ENCODE measurements at regions not wholly inside any gene's neighbourhood (a gene's known extent, or its start where the extent isn't known, plus 50 kb on each side); places are given as distances from the start of the nearest gene placed in this dataset.

GRCh38 chr18:40235323-40235722, 1719.7 kb upstream of the PIK3C3 start:
- WGBS, result 98% methylated on average over 2 of the region's 2 CpGs
- no peak overlapping the region for H3K18ac ChIP-seq (ENCODE audit: low read depth in 1 of 2, low read length in 2 of 2)
- no peak overlapping the region for H4K91ac ChIP-seq (ENCODE audit: low read length)
- H3K23ac ChIP-seq (ENCODE audit: low read length in 2 of 2), result no peak overlapping the region
- H3K36me3 ChIP-seq (ENCODE audit: control insufficient read depth in 1 of 2, insufficient read depth in 2 of 2, low read depth in 1 of 2, low read length in 2 of 2), result no peaks in the 10 kb centered on the region
- no peak overlapping the region for H2BK5ac ChIP-seq (ENCODE audit: low read depth, low read length, poor library complexity, severe bottlenecking)
- H2BK12ac ChIP-seq (ENCODE audit: low read length in 2 of 2), result no peak overlapping the region
- no peak overlapping the region for H4K8ac ChIP-seq (ENCODE audit: low read length)
- no peak overlapping the region for H3K14ac ChIP-seq (ENCODE audit: low read length in 2 of 2)
- no peak overlapping the region for H2AK5ac ChIP-seq (ENCODE audit: low read length, severe bottlenecking)
- no peaks in the 10 kb centered on the region for H3K9me3 ChIP-seq (ENCODE audit: control insufficient read depth, low read length)
- H3K9ac ChIP-seq (ENCODE audit: low read length), result no peak overlapping the region
- H3K27ac ChIP-seq (ENCODE audit: low read length, poor library complexity, severe bottlenecking), result no peak overlapping the region
- H3K4ac ChIP-seq (ENCODE audit: low read depth in 1 of 2, low read length in 2 of 2), result no peak overlapping the region
- H3K4me1 ChIP-seq (ENCODE audit: control insufficient read depth, insufficient read depth, low read depth, low read length), result no peaks in the 10 kb centered on the region
- no peak overlapping the region for H3K4me3 ChIP-seq (ENCODE audit: insufficient read depth in 1 of 2, low read depth in 1 of 2, low read length in 2 of 2)
- no peak overlapping the region for H2AFZ ChIP-seq (ENCODE audit: low read depth, low read length)
- H2BK15ac ChIP-seq (ENCODE audit: low read depth, poor library complexity, severe bottlenecking), result no peak overlapping the region
- H3K79me1 ChIP-seq (replicated peaks; ENCODE audit: low read length, poor library complexity, severe bottlenecking), result no peaks in the 10 kb centered on the region
- no peak overlapping the region for H3K4me2 ChIP-seq (ENCODE audit: low read length, poor library complexity, severe bottlenecking)
- DNase-seq, result no peak
- no peaks in the 10 kb centered on the region for H3K27me3 ChIP-seq (ENCODE audit: control insufficient read depth in 1 of 2, insufficient read depth in 1 of 2, low read length in 2 of 2)
- no peak overlapping the region for H2BK120ac ChIP-seq (ENCODE audit: low read depth, low read length)

- no peak overlapping the region for H3K18ac ChIP-seq (ENCODE audit: low read depth in 1 of 2, low read length in 2 of 2)
- H3K27ac ChIP-seq (ENCODE audit: low read length, poor library complexity, severe bottlenecking), result no peak overlapping the region
- no peak overlapping the region for H3K4me2 ChIP-seq (ENCODE audit: low read length, poor library complexity, severe bottlenecking)
- DNase-seq, result no peak
- H3K36me3 ChIP-seq (ENCODE audit: control insufficient read depth in 1 of 2, insufficient read depth in 2 of 2, low read depth in 1 of 2, low read length in 2 of 2), result no peaks in the 10 kb centered on the region
- no peak overlapping the region for H4K8ac ChIP-seq (ENCODE audit: low read length)
- no peaks in the 10 kb centered on the region for H3K9me3 ChIP-seq (ENCODE audit: control insufficient read depth, low read length)
- no peak overlapping the region for H4K91ac ChIP-seq (ENCODE audit: low read length)
- H2AK5ac ChIP-seq (ENCODE audit: low read length, severe bottlenecking), result no peak overlapping the region
- H3K23ac ChIP-seq (ENCODE audit: low read length in 2 of 2), result no peak overlapping the region
- no peak overlapping the region for H3K9ac ChIP-seq (ENCODE audit: low read length)
- H3K4me3 ChIP-seq (ENCODE audit: insufficient read depth in 1 of 2, low read depth in 1 of 2, low read length in 2 of 2), result no peak overlapping the region
- no peak overlapping the region for H3K4ac ChIP-seq (ENCODE audit: low read depth in 1 of 2, low read length in 2 of 2)
- H3K4me1 ChIP-seq (ENCODE audit: control insufficient read depth, insufficient read depth, low read depth, low read length), result no peaks in the 10 kb centered on the region
- H3K14ac ChIP-seq (ENCODE audit: low read length in 2 of 2), result no peak overlapping the region
- no peak overlapping the region for H2BK12ac ChIP-seq (ENCODE audit: low read length in 2 of 2)
- H3K27me3 ChIP-seq (ENCODE audit: control insufficient read depth in 1 of 2, insufficient read depth in 1 of 2, low read length in 2 of 2), result no peaks in the 10 kb centered on the region
- H2BK15ac ChIP-seq (ENCODE audit: low read depth, poor library complexity, severe bottlenecking), result no peak overlapping the region
- no peaks in the 10 kb centered on the region for H3K79me1 ChIP-seq (replicated peaks; ENCODE audit: low read length, poor library complexity, severe bottlenecking)
- no peak overlapping the region for H2AFZ ChIP-seq (ENCODE audit: low read depth, low read length)
- H2BK120ac ChIP-seq (ENCODE audit: low read depth, low read length), result no peak overlapping the region
- no peak overlapping the region for H2BK5ac ChIP-seq (ENCODE audit: low read depth, low read length, poor library complexity, severe bottlenecking)
Observed at GRCh38 chr18:40233931-40234616, 1721.0 kb upstream of the PIK3C3 start.

GRCh38 chr18:40222776-40223175, 1732.3 kb upstream of the PIK3C3 start:
- no peak overlapping the region for H3K4me2 ChIP-seq (ENCODE audit: low read length, poor library complexity, severe bottlenecking)
- H2BK120ac ChIP-seq (ENCODE audit: low read depth, low read length), result no peak overlapping the region
- H3K4me1 ChIP-seq (ENCODE audit: control insufficient read depth, insufficient read depth, low read depth, low read length), result no peaks in the 10 kb centered on the region
- WGBS, result 68% methylated on average over 1 of the region's 1 CpG
- H2BK5ac ChIP-seq (ENCODE audit: low read depth, low read length, poor library complexity, severe bottlenecking), result no peak overlapping the region
- H2AK5ac ChIP-seq (ENCODE audit: low read length, severe bottlenecking), result no peak overlapping the region
- H3K27ac ChIP-seq (ENCODE audit: low read length, poor library complexity, severe bottlenecking), result no peak overlapping the region
- no peak overlapping the region for H3K23ac ChIP-seq (ENCODE audit: low read length in 2 of 2)
- no peak overlapping the region for H4K8ac ChIP-seq (ENCODE audit: low read length)
- H2BK15ac ChIP-seq (ENCODE audit: low read depth, poor library complexity, severe bottlenecking), result no peak overlapping the region
- no peaks in the 10 kb centered on the region for H3K36me3 ChIP-seq (ENCODE audit: control insufficient read depth in 1 of 2, insufficient read depth in 2 of 2, low read depth in 1 of 2, low read length in 2 of 2)
- no peak overlapping the region for H2BK12ac ChIP-seq (ENCODE audit: low read length in 2 of 2)
- H3K9ac ChIP-seq (ENCODE audit: low read length), result no peak overlapping the region
- no peak overlapping the region for H3K4me3 ChIP-seq (ENCODE audit: insufficient read depth in 1 of 2, low read depth in 1 of 2, low read length in 2 of 2)
- no peak overlapping the region for H3K4ac ChIP-seq (ENCODE audit: low read depth in 1 of 2, low read length in 2 of 2)
- no peak overlapping the region for H3K14ac ChIP-seq (ENCODE audit: low read length in 2 of 2)
- no peaks in the 10 kb centered on the region for H3K9me3 ChIP-seq (ENCODE audit: control insufficient read depth, low read length)
- H4K91ac ChIP-seq (ENCODE audit: low read length), result no peak overlapping the region
- H2AFZ ChIP-seq (ENCODE audit: low read depth, low read length), result no peak overlapping the region
- no peaks in the 10 kb centered on the region for H3K27me3 ChIP-seq (ENCODE audit: control insufficient read depth in 1 of 2, insufficient read depth in 1 of 2, low read length in 2 of 2)
- DNase-seq, result peak; percentile 33
- no peak overlapping the region for H3K18ac ChIP-seq (ENCODE audit: low read depth in 1 of 2, low read length in 2 of 2)
- no peaks in the 10 kb centered on the region for H3K79me1 ChIP-seq (replicated peaks; ENCODE audit: low read length, poor library complexity, severe bottlenecking)

- H3K4me3 ChIP-seq (ENCODE audit: insufficient read depth in 1 of 2, low read depth in 1 of 2, low read length in 2 of 2), result no peak overlapping the region
- no peak overlapping the region for H3K9ac ChIP-seq (ENCODE audit: low read length)
- no peak overlapping the region for H2BK5ac ChIP-seq (ENCODE audit: low read depth, low read length, poor library complexity, severe bottlenecking)
- DNase-seq, result no peak
- H3K79me1 ChIP-seq (replicated peaks; ENCODE audit: low read length, poor library complexity, severe bottlenecking), result no peaks in the 10 kb centered on the region
- H3K4me1 ChIP-seq (ENCODE audit: control insufficient read depth, insufficient read depth, low read depth, low read length), result no peaks in the 10 kb centered on the region
- H3K27ac ChIP-seq (ENCODE audit: low read length, poor library complexity, severe bottlenecking), result no peak overlapping the region
- H2AFZ ChIP-seq (ENCODE audit: low read depth, low read length), result no peak overlapping the region
- no peak overlapping the region for H3K4ac ChIP-seq (ENCODE audit: low read depth in 1 of 2, low read length in 2 of 2)
- H4K91ac ChIP-seq (ENCODE audit: low read length), result no peak overlapping the region
- no peak overlapping the region for H2BK120ac ChIP-seq (ENCODE audit: low read depth, low read length)
- no peak overlapping the region for H3K23ac ChIP-seq (ENCODE audit: low read length in 2 of 2)
- no peaks in the 10 kb centered on the region for H3K36me3 ChIP-seq (ENCODE audit: control insufficient read depth in 1 of 2, insufficient read depth in 2 of 2, low read depth in 1 of 2, low read length in 2 of 2)
- H3K18ac ChIP-seq (ENCODE audit: low read depth in 1 of 2, low read length in 2 of 2), result no peak overlapping the region
- no CpG with 5 or more reads among the region's 1 CpG for WGBS
- H2BK12ac ChIP-seq (ENCODE audit: low read length in 2 of 2), result no peak overlapping the region
- no peak overlapping the region for H2BK15ac ChIP-seq (ENCODE audit: low read depth, poor library complexity, severe bottlenecking)
- H3K27me3 ChIP-seq (ENCODE audit: control insufficient read depth in 1 of 2, insufficient read depth in 1 of 2, low read length in 2 of 2), result no peaks in the 10 kb centered on the region
- H3K9me3 ChIP-seq (ENCODE audit: control insufficient read depth, low read length), result no peaks in the 10 kb centered on the region
- H2AK5ac ChIP-seq (ENCODE audit: low read length, severe bottlenecking), result no peak overlapping the region
- no peak overlapping the region for H3K4me2 ChIP-seq (ENCODE audit: low read length, poor library complexity, severe bottlenecking)
- no peak overlapping the region for H4K8ac ChIP-seq (ENCODE audit: low read length)
- H3K14ac ChIP-seq (ENCODE audit: low read length in 2 of 2), result no peak overlapping the region
Observed at GRCh38 chr18:40216856-40217255, 1738.2 kb upstream of the PIK3C3 start.
